CD4-positive, alpha-beta T cell treated with Interleukin-17A for 1 hour (primary cell): ENCODE measurements at regions not wholly inside any gene's neighbourhood (a gene's known extent, or its start where the extent isn't known, plus 50 kb on each side); places are given as distances from the start of the nearest gene placed in this dataset.

Experiments used
- DNase-seq: peaks from one replicate; pipeline ENCODE4 v3.0.0-alpha.2; 2020

DNA sequence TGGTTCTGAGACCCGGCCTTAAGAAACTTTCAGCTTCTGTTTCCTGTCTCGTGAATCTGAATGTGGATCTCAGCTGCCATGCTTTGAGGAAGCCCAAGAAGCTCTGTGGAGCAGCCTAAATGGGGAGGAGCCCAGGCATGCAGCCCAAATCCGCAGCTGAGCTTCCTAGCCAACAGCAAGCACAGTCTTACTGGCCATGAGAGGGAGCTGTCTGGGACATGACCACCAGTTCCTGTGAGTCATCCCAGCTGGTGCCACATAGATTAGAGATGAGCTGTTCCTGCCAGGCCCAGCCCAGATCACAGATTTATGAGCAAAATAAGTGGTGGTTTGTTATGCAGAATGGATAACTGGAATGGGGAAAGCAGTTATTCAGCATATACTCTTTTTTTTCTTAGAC is 224.4 kb upstream of the APCDD1 start:
- DNase-seq = no peak

DNA sequence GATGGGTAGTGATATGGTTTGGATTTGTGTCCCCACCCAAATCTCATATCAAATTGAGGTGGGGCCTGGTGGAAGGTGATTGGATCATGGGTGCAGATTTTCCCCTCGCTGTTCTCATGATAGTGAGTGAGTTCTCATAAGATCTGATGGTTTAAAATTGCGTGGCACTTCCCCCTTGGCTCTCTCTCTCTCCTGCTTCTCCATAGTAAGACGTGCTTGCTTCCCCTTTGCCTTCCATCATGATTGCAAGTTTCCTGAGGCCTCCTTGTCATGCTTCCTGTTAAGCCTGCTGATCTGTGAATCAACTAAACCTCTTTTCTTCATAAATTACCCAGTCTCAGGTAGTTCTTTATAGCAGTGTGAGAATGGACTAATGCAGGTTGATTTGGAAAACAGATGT is 223.2 kb upstream of the APCDD1 start:
- DNase-seq = no peak

DNA sequence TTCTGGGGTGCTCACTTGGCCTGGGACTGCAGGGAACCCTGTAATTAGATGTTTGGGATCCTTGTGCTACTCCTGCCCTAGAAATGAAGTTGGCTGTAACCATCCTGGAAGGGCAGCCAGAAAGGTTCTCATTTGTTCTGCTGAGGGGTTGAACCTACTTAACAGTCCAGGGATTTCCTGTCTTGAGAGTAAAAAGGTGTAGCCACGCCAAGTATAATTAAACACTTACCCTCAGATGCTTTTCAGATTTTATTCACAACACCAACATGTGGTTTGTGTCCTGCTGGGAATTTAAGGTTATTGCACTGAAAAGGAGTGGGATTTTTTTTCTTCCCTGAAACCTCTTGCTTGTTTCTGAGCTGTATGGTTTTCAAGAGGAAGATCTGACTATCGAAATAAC is 222.4 kb upstream of the APCDD1 start:
- no peak for DNase-seq

DNA sequence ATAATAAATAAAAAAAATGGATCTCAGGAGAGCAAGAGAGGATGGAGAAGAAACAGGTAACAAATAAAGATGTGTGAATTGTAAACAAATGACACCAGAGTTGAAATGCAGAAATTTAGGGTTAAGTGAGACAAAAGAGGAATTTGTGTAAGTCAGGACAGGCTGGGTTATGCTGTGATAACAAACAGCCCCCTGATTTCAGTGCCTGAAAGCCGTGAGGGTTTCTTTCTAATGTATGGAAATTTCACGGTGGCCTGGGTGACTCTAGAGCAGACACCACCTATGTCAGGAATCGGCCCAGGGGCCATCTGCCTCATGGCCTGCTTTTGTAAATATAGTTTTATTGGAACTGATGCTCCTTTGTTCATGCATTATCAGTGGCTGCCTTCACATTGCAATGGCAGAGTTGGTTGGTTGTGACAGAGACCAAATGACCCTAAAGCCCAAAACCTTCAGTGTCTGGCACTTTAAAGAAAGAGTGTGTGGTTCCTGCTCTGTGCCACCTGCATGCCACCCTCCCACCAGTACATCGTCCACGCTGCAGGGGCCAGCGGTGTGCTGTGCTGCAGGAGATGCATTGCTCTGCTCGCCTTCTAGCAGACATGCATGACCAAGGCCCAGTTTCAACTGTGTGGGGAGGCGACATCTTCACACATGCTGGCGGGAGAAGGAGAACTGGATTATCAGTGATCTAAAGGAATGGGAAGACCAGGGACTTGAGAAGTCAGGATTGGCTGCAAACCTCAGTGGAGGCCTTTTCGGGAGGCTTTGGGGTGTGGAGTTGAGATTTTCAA is 221.2 kb upstream of the APCDD1 start:
- DNase-seq = no peak

- DNase-seq = no peak
These were observed 220.2 kb upstream of the APCDD1 start for GRCh38 chr18:10234281-10234680.

- no peak for DNase-seq
These were observed 219.3 kb upstream of the APCDD1 start for GRCh38 chr18:10234912-10235660.

DNA sequence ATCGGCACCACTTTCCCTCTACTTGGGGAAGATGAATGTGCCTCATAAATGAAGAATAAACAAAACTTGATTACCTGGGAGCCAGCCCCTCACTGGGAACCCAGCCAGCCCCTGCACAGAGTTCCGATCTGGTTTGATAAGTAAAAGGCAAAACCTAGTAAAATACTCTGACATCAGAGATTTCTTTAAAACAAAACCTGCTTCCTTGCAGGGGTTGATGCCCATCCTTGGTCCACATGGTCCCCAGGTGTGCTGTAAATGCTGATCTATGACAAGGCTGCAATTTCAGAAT is 218.8 kb upstream of the APCDD1 start:
- DNase-seq = no peak

- no peak for DNase-seq
These were observed 215.3 kb upstream of the APCDD1 start for GRCh38 chr18:10239103-10239502.

DNA sequence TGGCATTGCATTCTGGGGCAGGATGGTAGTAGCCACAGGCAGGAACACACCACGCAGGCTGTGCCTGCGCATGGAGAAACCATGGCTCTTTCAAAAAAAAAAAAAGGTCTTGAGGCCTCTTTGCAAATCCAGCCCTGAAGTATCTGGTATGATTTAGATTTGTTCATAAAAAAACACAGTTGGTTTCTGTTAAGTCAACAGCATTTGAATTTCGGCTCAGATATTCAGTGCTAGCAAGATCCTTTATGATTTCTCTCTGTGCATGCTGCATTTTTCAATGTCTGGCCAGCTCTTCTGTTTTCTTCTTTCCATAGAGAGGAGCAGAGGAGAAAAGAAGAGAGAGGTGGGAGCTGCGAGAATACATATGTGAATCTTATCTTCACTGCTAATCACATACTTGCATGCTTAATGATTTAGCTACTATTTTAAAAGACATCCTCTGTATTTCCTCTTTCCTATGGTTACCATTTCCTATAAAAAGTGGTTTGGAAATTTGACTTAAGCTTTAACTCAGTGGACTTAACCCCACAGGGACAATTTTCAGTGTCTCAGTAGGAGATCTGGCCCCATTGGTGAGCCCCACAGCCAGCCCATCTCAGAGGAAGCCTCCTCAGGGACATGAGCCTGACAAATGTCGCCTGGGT is 214.3 kb upstream of the APCDD1 start:
- DNase-seq = no peak

GRCh38 chr18:10240973-10241372 is 213.5 kb upstream of the APCDD1 start:
- DNase-seq = no peak

GRCh38 chr18:10241579-10241978 is 212.9 kb upstream of the APCDD1 start:
- no peak for DNase-seq

DNA sequence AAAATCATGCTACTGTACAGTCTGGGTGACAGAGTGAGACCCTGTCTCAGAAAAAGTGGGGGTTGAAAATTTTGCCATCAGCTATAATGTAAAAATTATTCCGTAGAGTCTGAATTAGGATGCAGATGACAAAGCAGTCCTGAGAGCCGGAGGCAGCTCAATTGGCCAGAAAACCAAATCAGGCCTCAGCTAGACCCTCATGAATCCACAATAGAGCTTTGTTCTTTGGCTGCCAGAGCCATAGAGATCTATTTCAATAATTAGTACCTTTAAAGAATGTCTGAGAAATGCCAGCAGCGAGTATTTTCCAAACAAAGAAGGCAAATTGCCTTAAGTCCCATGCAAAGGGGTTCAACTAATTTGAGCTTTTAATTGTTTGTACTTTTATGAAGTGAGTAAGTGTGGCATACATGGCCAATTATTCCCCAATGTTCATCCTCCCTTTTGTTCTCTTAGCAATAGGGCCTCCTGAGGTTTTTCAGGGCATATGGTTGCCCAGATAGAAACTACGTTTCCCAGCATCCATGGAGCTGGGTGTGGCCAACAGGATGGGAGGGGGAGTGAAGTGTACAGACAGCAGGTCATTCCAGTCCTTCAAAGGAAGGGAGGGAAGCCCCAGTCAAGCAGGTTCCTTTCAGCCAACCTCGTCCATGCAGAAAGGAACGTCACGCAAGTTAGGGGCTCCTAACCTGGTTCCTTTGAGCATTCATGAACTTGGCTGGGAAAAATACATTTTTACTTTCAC is 211.3 kb upstream of the APCDD1 start:
- no peak for DNase-seq

- no peak for DNase-seq
These were observed 210.1 kb upstream of the APCDD1 start for GRCh38 chr18:10244341-10244740.

- DNase-seq = no peak
These were observed 209.2 kb upstream of the APCDD1 start for GRCh38 chr18:10245031-10245845.

DNA sequence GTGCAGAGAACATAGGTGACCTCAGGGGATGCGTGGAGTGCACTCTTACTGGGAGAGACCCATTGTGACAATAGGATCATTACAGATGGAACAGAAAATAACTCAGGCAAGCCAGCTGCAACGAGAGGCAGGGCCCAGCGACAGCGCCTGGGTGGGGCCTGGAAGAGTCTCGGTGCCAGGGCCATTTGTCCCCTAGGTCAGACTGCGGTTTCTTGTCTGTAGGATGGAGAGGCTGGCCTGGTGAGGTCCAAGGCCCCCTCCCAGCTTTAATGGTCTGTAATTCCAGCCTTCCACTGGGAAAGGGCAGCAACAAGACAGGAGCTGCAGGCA is 208.6 kb upstream of the APCDD1 start:
- no peak for DNase-seq

GRCh38 chr18:10247021-10247741 is 207.3 kb upstream of the APCDD1 start:
- no peak for DNase-seq

- DNase-seq = no peak
These were observed 206.7 kb upstream of the APCDD1 start for GRCh38 chr18:10247742-10248082.

DNA sequence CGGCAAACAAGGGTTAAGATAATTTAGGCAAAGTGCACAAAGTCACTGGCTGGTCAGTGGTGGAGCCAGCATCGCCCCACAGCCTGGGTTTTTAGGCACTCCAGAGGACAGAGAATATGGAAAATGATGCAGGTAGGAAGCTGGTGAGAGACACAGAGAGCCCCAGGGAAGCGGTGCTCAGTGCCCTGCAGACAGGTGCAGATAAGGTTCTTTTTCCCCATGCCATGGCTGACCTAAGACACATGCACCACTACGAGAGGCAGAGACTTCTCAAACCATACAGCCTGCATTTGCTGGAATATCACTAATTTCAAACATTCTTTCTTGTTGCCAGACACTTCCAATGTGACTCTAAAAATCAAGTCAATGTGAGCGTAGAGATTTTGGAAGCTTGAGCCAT is 205.7 kb upstream of the APCDD1 start:
- no peak for DNase-seq

GRCh38 chr18:10249270-10249669 is 205.2 kb upstream of the APCDD1 start:
- no peak for DNase-seq

DNA sequence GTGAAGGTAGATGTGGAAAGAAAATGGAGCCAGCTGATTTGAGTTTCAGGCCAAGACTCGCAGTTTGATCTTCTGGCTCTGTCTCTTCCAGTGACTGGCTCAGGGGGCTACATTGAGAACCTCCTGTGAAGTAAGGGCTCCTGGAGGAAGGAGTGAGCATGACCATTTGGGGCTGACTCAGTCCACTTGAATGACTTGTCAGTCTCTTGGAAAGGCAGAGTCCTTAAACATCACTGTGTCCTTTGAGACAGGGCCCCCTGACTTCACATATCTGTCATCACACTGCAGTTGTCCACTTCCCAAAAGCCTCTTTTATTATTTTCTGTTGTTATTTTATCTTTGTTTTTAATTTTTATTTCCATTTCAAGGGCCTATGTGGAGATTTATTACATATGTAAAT is 204.6 kb upstream of the APCDD1 start:
- DNase-seq = no peak

DNA sequence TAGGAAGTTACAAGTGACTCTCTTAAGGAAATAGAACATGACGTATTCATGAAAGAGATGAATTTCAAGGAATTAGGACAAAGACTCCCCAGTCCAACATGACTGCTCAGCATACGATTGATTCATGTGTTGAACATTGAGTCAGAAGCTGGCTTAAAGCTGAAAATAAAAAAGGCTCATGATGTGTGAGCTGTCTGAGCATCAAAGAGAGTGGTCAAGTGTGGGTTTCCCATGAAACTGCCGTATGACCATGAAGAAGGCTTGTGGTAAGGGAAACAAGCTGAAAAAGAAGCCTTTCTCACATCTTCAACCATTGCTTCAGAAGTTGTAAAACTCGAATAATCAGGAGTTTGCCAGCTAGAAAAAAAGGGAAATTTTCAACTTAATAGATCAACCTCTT is 201.9 kb upstream of the APCDD1 start:
- no peak for DNase-seq
